Mesothelial cell of epicardium (in vitro differentiated cells): ENCODE measurements at regions not wholly inside any gene's neighbourhood (a gene's known extent, or its start where the extent isn't known, plus 50 kb on each side); places are given as distances from the start of the nearest gene placed in this dataset.
A peak's percentile ranks its signal among the peaks of the same experiment; 100 is the strongest.

Source experiments
- DNase-seq, 2 experiments: peaks; one replicate each; pipeline ENCODE4 v3.0.0; 2021; ENCODE audit warnings: low spot score in 2 of 2; ENCODE audit not compliant: unreplicated experiment in 2 of 2
- H3K27ac Mint-ChIP-seq: 2 replicates; pipeline ENCODE4 v1.8.0; 2021; ENCODE audit warnings: mixed read lengths
- H3K27me3 Mint-ChIP-seq: 2 replicates; pipeline ENCODE4 v1.8.0; 2021; ENCODE audit warnings: low read depth, mixed read lengths
- H3K36me3 Mint-ChIP-seq: 2 replicates; pipeline ENCODE4 v1.8.0; 2021; ENCODE audit warnings: mixed read lengths
- H3K4me1 Mint-ChIP-seq: 2 replicates; pipeline ENCODE4 v1.8.0; 2021; ENCODE audit warnings: mixed read lengths
- H3K4me3 Mint-ChIP-seq: 2 replicates; pipeline ENCODE4 v1.8.0; 2021; ENCODE audit warnings: mild to moderate bottlenecking, moderate library complexity, mixed read lengths
- H3K9me3 Mint-ChIP-seq: 2 replicates; pipeline ENCODE4 v1.8.0; 2021; ENCODE audit warnings: mixed read lengths
- CTCF ChIP-seq: fragments of 200-600 bp; sonication (generic); IDR thresholded peaks from one replicate; pipeline ENCODE4 v1.5.0; 2021; ENCODE audit warnings: antibody characterized with exemption; ENCODE audit not compliant: unreplicated experiment

GRCh38 chr9:80648336-80648735, 1041.0 kb downstream of the TLE1 start:
- DNase-seq: no peak
- Mint-ChIP-seq H3K4me3 (no peak overlapping the region), H3K36me3 (no peaks in the 10 kb centered on the region), H3K27ac (peak overlapping the region; percentile 69), H3K4me1 (peaks cover 17% of the 10 kb centered on the region), H3K27me3 (no peaks in the 10 kb centered on the region), H3K9me3 (peaks cover 4% of the 10 kb centered on the region)
- no peak for TF ChIP-seq CTCF

- H3K4me1 Mint-ChIP-seq: peaks cover 17% of the 10 kb centered on the region
- no peaks in the 10 kb centered on the region for H3K36me3 Mint-ChIP-seq
- no peak for TF ChIP-seq CTCF
- peaks cover 4% of the 10 kb centered on the region for H3K9me3 Mint-ChIP-seq
- H3K4me3 Mint-ChIP-seq: no peak overlapping the region
- H3K27ac Mint-ChIP-seq: no peak overlapping the region
- H3K27me3 Mint-ChIP-seq: no peaks in the 10 kb centered on the region
- DNase-seq: no peak
Observed at GRCh38 chr9:80646211-80646610, 1043.1 kb downstream of the TLE1 start.

- Mint-ChIP-seq H3K27me3 (no peaks in the 10 kb centered on the region), H3K9me3 (peaks cover 4% of the 10 kb centered on the region), H3K36me3 (no peaks in the 10 kb centered on the region), H3K4me1 (peaks cover 8% of the 10 kb centered on the region), H3K27ac (no peak overlapping the region), H3K4me3 (no peak overlapping the region)
- DNase-seq: no peak
- TF ChIP-seq CTCF: no peak
Observed at GRCh38 chr9:80644044-80644443, 1045.3 kb downstream of the TLE1 start.

GRCh38 chr9:80635065-80635464, 1054.3 kb downstream of the TLE1 start:
- Mint-ChIP-seq H3K4me3 (no peak overlapping the region), H3K36me3 (peaks cover 14% of the 10 kb centered on the region), H3K27me3 (no peaks in the 10 kb centered on the region), H3K4me1 (no peaks in the 10 kb centered on the region), H3K27ac (no peak overlapping the region), H3K9me3 (peaks cover 39% of the 10 kb centered on the region)
- DNase-seq: no peak
- TF ChIP-seq CTCF: no peak

- Mint-ChIP-seq H3K9me3 (peaks cover 34% of the 10 kb centered on the region), H3K36me3 (peaks cover 14% of the 10 kb centered on the region), H3K4me1 (no peaks in the 10 kb centered on the region), H3K27me3 (no peaks in the 10 kb centered on the region), H3K4me3 (no peak overlapping the region), H3K27ac (no peak overlapping the region)
- no peak for DNase-seq
- TF ChIP-seq CTCF: no peak
Observed at GRCh38 chr9:80632041-80632440, 1057.3 kb downstream of the TLE1 start.

- Mint-ChIP-seq H3K9me3 (peaks cover 15% of the 10 kb centered on the region), H3K36me3 (no peaks in the 10 kb centered on the region)
- no peak for TF ChIP-seq CTCF
Observed at GRCh38 chr9:80622508-80622907, 1050.7 kb downstream of the TLE4 start.

More at GRCh38 chr9:80622508-80622907, 1050.7 kb downstream of the TLE4 start:
- Mint-ChIP-seq H3K4me3 (no peak overlapping the region), H3K27ac (no peak overlapping the region), H3K4me1 (no peaks in the 10 kb centered on the region), H3K27me3 (no peaks in the 10 kb centered on the region)
- DNase-seq: no peak
